Prostate gland (tissue), 2 donors: ENCODE measurements at regions not wholly inside any gene's neighbourhood (a gene's known extent, or its start where the extent isn't known, plus 50 kb on each side); places are given as distances from the start of the nearest gene placed in this dataset.

Source experiments
- POLR2A ChIP-seq: fragments of 450-650 bp; IDR thresholded peaks from one replicate; pipeline ENCODE4 v1.6.1; 2016; ENCODE audit warnings: antibody characterized with exemption, mild to moderate bottlenecking
- TF ChIP-seq, protein P1 (sequence below), 4 experiments: fragments of 200-600 bp in 2 of 4; fragments of 450-650 bp in 2 of 4; sonication (generic) in 2 of 4; IDR thresholded peaks; 1 replicate in 3 of 4; 2 replicates in 1 of 4; pipeline ENCODE4 v1.5.1; 2016 to 2019; ENCODE audit warnings: antibody characterized with exemption in 4 of 4, mild to moderate bottlenecking in 2 of 4, moderate library complexity in 2 of 4

DNA sequence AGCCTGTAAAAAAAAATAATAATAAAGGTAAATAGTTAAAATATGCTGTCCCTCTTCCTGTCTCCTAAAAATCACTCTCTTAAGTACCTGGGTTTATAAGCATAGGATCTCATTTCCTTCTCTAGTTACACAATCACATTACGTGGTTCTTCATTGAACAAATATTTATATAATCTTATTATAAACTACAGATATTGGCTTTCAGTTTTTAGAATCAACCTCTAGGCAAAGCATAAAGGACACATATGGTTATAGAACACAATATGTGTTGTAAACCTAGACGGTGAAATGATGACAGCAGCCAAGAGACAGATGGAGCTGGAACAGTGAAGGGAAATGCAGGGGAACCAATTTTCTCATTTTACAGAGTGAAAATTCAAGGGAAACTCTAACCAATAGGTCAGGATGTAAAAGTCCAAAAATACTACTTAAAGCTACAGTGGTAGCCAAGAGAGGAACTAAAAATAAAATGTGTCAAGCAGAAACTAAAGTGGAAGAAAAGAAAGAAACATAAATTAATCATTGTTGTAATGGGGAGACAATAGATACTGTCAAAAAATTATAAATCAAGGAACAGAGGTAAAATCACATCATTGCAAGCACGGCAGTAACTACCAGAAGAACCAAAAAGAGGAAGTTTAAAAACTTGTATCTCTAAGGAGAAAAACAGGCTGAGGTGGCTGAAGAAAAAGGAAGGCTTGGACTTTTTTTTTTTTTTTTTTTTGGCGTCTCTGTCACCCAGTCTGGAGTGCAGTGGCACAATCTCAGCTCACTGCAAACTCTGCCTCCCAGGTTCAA lies 82.8 kb upstream of the CDYL start:
- TF ChIP-seq POLR2A, result no peak
- TF ChIP-seq, protein P1, sequence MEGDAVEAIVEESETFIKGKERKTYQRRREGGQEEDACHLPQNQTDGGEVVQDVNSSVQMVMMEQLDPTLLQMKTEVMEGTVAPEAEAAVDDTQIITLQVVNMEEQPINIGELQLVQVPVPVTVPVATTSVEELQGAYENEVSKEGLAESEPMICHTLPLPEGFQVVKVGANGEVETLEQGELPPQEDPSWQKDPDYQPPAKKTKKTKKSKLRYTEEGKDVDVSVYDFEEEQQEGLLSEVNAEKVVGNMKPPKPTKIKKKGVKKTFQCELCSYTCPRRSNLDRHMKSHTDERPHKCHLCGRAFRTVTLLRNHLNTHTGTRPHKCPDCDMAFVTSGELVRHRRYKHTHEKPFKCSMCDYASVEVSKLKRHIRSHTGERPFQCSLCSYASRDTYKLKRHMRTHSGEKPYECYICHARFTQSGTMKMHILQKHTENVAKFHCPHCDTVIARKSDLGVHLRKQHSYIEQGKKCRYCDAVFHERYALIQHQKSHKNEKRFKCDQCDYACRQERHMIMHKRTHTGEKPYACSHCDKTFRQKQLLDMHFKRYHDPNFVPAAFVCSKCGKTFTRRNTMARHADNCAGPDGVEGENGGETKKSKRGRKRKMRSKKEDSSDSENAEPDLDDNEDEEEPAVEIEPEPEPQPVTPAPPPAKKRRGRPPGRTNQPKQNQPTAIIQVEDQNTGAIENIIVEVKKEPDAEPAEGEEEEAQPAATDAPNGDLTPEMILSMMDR (IDR thresholded peaks at IDR 0.05), result no peak
